ENCODE measurements at regions not wholly inside any gene's neighbourhood (a gene's known extent, or its start where the extent isn't known, plus 50 kb on each side); places are given as distances from the start of the nearest gene placed in this dataset.

- Histone ChIP-seq H3K27ac (ENCODE audit: poor library complexity, severe bottlenecking) (no peak overlapping the region), H3K4me1 (ENCODE audit: insufficient read depth, poor library complexity, severe bottlenecking) (no peaks in the 10 kb centered on the region), H3K9me3 (ENCODE audit: severe bottlenecking) (peaks cover 3% of the 10 kb centered on the region), H3K36me3 (ENCODE audit: low read depth) (no peaks in the 10 kb centered on the region), H3K4me3 (ENCODE audit: severe bottlenecking) (no peak overlapping the region), H3K27me3 (ENCODE audit: insufficient read depth, poor library complexity, severe bottlenecking) (no peaks in the 10 kb centered on the region)
- no peak for DNase-seq (ENCODE audit: low spot score)
- TF ChIP-seq CTCF (IDR thresholded peaks at IDR 0.05; ENCODE audit: poor library complexity, severe bottlenecking): no peak
- ATAC-seq (ENCODE audit: low read depth): no peak
Measured at GRCh38 chr22:49195636-49196035, 632.0 kb downstream of the BRD1 start.

GRCh38 chr22:49193901-49194465 is 633.7 kb downstream of the BRD1 start:
- no peak for TF ChIP-seq CTCF (IDR thresholded peaks at IDR 0.05; ENCODE audit: poor library complexity, severe bottlenecking)
- DNase-seq (ENCODE audit: low spot score): no peak
- Histone ChIP-seq H3K4me1 (ENCODE audit: insufficient read depth, poor library complexity, severe bottlenecking) (no peaks in the 10 kb centered on the region), H3K36me3 (ENCODE audit: low read depth) (no peaks in the 10 kb centered on the region), H3K4me3 (ENCODE audit: severe bottlenecking) (no peak overlapping the region), H3K27ac (ENCODE audit: poor library complexity, severe bottlenecking) (no peak overlapping the region), H3K27me3 (ENCODE audit: insufficient read depth, poor library complexity, severe bottlenecking) (no peaks in the 10 kb centered on the region), H3K9me3 (ENCODE audit: severe bottlenecking) (peaks cover 3% of the 10 kb centered on the region)
- ATAC-seq (ENCODE audit: low read depth): no peak

GRCh38 chr22:49193348-49193747 is 634.3 kb downstream of the BRD1 start:
- Histone ChIP-seq H3K9me3 (ENCODE audit: severe bottlenecking) (peaks cover 3% of the 10 kb centered on the region), H3K27ac (ENCODE audit: poor library complexity, severe bottlenecking) (no peak overlapping the region), H3K36me3 (ENCODE audit: low read depth) (no peaks in the 10 kb centered on the region), H3K27me3 (ENCODE audit: insufficient read depth, poor library complexity, severe bottlenecking) (no peaks in the 10 kb centered on the region), H3K4me1 (ENCODE audit: insufficient read depth, poor library complexity, severe bottlenecking) (no peaks in the 10 kb centered on the region), H3K4me3 (ENCODE audit: severe bottlenecking) (no peak overlapping the region)
- no peak for DNase-seq (ENCODE audit: low spot score)
- TF ChIP-seq CTCF (IDR thresholded peaks at IDR 0.05; ENCODE audit: poor library complexity, severe bottlenecking): no peak
- no peak for ATAC-seq (ENCODE audit: low read depth)

- no peak for ATAC-seq (ENCODE audit: low read depth)
- Histone ChIP-seq H3K9me3 (ENCODE audit: severe bottlenecking) (peaks cover 3% of the 10 kb centered on the region), H3K27me3 (ENCODE audit: insufficient read depth, poor library complexity, severe bottlenecking) (no peaks in the 10 kb centered on the region), H3K36me3 (ENCODE audit: low read depth) (no peaks in the 10 kb centered on the region), H3K4me3 (ENCODE audit: severe bottlenecking) (no peak overlapping the region), H3K4me1 (ENCODE audit: insufficient read depth, poor library complexity, severe bottlenecking) (no peaks in the 10 kb centered on the region), H3K27ac (ENCODE audit: poor library complexity, severe bottlenecking) (no peak overlapping the region)
- TF ChIP-seq CTCF (IDR thresholded peaks at IDR 0.05; ENCODE audit: poor library complexity, severe bottlenecking): no peak
- DNase-seq (ENCODE audit: low spot score): no peak
Measured at GRCh38 chr22:49192857-49193250, 634.8 kb downstream of the BRD1 start.

- Histone ChIP-seq H3K27ac (ENCODE audit: poor library complexity, severe bottlenecking) (no peak overlapping the region), H3K36me3 (ENCODE audit: low read depth) (no peaks in the 10 kb centered on the region), H3K27me3 (ENCODE audit: insufficient read depth, poor library complexity, severe bottlenecking) (no peaks in the 10 kb centered on the region), H3K9me3 (ENCODE audit: severe bottlenecking) (peaks cover 3% of the 10 kb centered on the region), H3K4me3 (ENCODE audit: severe bottlenecking) (no peak overlapping the region), H3K4me1 (ENCODE audit: insufficient read depth, poor library complexity, severe bottlenecking) (no peaks in the 10 kb centered on the region)
- no peak for ATAC-seq (ENCODE audit: low read depth)
- no peak for DNase-seq (ENCODE audit: low spot score)
- no peak for TF ChIP-seq CTCF (IDR thresholded peaks at IDR 0.05; ENCODE audit: poor library complexity, severe bottlenecking)
Measured at GRCh38 chr22:49192180-49192856, 635.4 kb downstream of the BRD1 start.
